ENCODE measurements at regions not wholly inside any gene's neighbourhood (a gene's known extent, or its start where the extent isn't known, plus 50 kb on each side); places are given as distances from the start of the nearest gene placed in this dataset.

DNA sequence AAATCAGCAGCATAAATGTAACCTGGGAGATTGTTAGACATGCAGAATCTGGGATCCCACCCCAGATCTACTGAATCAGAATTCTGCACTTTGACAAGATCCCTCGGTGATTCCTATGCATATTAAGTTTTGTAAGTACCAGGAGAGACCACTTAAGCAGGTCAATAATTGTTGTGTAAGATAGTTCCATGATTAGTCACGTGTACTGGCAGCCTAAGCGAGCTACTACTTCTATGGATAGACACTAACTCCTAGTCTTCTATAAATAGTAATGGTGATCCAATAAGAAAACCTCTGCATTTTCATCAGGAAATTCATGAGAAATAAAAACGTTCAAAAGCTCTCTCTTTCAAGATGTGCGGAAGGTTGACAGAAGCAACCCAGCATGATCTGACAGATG is 988.2 kb upstream of the CHAC2 start:
- Mint-ChIP-seq H3K4me1 (no peaks in the 10 kb centered on the region), H3K27ac (no peak overlapping the region), H3K36me3 (ENCODE audit: low read depth) (no peaks in the 10 kb centered on the region), H3K9me3 (no peaks in the 10 kb centered on the region), H3K4me3 (no peak overlapping the region), H3K27me3 (ENCODE audit: low read depth, poor library complexity) (no peaks in the 10 kb centered on the region)
- TF ChIP-seq, protein P1, sequence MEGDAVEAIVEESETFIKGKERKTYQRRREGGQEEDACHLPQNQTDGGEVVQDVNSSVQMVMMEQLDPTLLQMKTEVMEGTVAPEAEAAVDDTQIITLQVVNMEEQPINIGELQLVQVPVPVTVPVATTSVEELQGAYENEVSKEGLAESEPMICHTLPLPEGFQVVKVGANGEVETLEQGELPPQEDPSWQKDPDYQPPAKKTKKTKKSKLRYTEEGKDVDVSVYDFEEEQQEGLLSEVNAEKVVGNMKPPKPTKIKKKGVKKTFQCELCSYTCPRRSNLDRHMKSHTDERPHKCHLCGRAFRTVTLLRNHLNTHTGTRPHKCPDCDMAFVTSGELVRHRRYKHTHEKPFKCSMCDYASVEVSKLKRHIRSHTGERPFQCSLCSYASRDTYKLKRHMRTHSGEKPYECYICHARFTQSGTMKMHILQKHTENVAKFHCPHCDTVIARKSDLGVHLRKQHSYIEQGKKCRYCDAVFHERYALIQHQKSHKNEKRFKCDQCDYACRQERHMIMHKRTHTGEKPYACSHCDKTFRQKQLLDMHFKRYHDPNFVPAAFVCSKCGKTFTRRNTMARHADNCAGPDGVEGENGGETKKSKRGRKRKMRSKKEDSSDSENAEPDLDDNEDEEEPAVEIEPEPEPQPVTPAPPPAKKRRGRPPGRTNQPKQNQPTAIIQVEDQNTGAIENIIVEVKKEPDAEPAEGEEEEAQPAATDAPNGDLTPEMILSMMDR (IDR thresholded peaks at IDR 0.05), result no peak
- DNase-seq, result no peak

DNA sequence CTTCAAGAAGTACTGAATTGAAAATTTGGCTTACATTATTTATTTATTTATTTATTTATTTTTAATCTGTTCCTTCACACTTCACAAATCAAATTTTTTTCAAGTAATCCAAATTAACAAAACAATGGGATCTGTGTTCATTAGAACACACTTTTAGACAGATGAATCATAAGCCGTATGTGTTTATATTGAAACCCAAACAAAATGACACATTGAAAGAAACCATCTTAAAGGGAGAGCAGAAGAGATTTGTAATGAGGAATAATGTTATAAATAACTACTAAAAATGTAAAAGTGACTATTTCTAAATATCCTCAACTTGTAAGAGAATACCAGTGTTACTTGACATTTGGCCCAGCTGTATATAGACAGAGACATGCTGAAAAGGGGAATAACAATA is 991.0 kb upstream of the CHAC2 start:
- H3K4me3 Mint-ChIP-seq, result no peak overlapping the region

DNA sequence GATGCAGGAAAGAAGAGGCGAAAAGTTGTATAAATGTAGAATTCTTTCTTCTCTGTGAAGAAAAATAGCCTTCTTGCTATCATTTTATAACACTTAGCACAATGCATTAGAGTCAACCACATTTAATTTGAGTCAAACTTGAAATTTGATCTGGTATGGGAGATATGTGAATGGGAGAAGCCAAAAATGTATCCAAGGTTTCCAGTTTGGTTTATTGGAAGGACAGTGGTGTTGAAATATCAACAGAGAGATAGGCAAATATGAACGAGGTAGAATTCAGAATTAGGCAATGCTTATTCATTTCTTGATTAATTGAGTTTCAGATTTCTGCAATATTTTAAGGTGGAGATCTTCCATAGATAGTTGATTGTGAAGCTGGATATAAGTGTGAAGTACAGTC is 991.9 kb upstream of the CHAC2 start:
- no peak overlapping the region for H3K4me3 Mint-ChIP-seq
- no peaks in the 10 kb centered on the region for H3K27me3 Mint-ChIP-seq (ENCODE audit: low read depth, poor library complexity)
- no peak for DNase-seq
- no peaks in the 10 kb centered on the region for H3K36me3 Mint-ChIP-seq (ENCODE audit: low read depth)
- TF ChIP-seq, protein P1 (IDR thresholded peaks at IDR 0.05), result no peak
- H3K27ac Mint-ChIP-seq, result no peak overlapping the region
- H3K4me1 Mint-ChIP-seq, result no peaks in the 10 kb centered on the region
- peaks cover 3% of the 10 kb centered on the region for H3K9me3 Mint-ChIP-seq

More for the DNA sequence above, 991.0 kb upstream of the CHAC2 start:
- H3K36me3 Mint-ChIP-seq (ENCODE audit: low read depth), result no peaks in the 10 kb centered on the region
- no peak overlapping the region for H3K27ac Mint-ChIP-seq
- H3K9me3 Mint-ChIP-seq, result no peaks in the 10 kb centered on the region
- no peaks in the 10 kb centered on the region for H3K27me3 Mint-ChIP-seq (ENCODE audit: low read depth, poor library complexity)
- DNase-seq, result no peak
- no peaks in the 10 kb centered on the region for H3K4me1 Mint-ChIP-seq
- TF ChIP-seq, protein P1 (IDR thresholded peaks at IDR 0.05), result no peak

DNA sequence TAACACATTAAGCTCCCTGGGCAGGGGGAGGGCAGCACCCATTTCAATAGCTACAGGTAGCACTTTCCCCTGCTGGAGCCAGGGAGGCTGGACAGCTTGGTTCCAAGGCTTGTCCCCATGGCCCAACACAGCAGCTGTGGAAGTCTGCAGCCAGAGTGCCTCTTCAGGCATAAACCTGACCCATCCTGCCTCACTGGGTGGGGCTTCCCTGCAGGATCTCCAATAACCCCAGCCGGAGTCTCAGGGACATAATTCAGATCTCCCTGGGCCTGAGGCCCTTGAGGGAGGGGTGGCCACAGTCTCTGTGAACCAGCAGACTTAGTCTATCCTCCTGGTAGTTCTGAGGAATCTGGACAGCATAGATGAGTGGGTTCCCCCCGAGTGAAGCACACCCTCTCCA is 1001.9 kb upstream of the CHAC2 start:
- Mint-ChIP-seq H3K4me1 (no peaks in the 10 kb centered on the region), H3K36me3 (ENCODE audit: low read depth) (no peaks in the 10 kb centered on the region), H3K27ac (no peak overlapping the region), H3K4me3 (no peak overlapping the region), H3K27me3 (ENCODE audit: low read depth, poor library complexity) (no peaks in the 10 kb centered on the region), H3K9me3 (peaks cover 13% of the 10 kb centered on the region)
- TF ChIP-seq, protein P1 (IDR thresholded peaks at IDR 0.05), result no peak
- no peak for DNase-seq

DNA sequence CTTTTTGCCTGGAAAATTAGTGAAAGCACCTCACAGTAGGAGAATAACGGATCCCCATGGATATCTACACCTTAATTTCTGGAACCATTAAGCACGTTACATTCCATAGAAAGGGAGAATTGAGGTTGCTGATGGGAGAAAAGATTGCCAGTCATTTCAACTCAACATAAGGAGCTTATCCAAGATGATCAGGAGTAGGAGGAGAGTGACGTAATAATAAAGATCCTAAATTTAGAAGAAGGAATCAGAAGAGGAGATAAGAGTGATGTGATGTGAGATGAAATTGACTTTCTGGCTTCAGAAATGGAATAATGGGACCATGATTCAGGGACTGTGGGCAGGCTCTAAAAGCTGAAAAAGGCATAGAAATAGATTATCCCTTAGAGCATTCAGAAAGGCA is 1017.8 kb upstream of the CHAC2 start:
- peaks cover 11% of the 10 kb centered on the region for H3K4me1 Mint-ChIP-seq
- H3K27me3 Mint-ChIP-seq (ENCODE audit: low read depth, poor library complexity), result no peaks in the 10 kb centered on the region
- H3K27ac Mint-ChIP-seq, result no peak overlapping the region
- no peak overlapping the region for H3K4me3 Mint-ChIP-seq
- H3K36me3 Mint-ChIP-seq (ENCODE audit: low read depth), result no peaks in the 10 kb centered on the region
- DNase-seq, result no peak
- TF ChIP-seq, protein P1 (IDR thresholded peaks at IDR 0.05), result no peak
- H3K9me3 Mint-ChIP-seq, result peaks cover 30% of the 10 kb centered on the region

DNA sequence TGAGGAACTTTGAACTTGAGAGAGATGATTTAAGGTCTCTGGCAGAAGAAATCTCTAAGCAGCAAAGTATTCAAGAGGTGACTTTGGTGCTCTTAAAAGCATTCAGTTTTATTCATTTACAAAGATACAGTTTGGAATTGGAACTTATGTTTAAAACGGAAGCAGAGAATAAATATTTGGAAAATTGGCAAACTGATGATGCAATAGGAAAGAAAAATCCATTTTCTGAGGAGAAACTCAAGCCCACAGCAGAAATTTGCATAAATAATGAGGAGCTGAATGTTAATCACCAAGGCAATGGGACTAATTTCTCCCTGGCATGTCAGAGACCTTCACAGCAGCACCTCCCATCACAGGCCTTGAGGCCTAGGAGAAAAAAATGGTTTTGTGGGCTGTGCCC is 1022.5 kb upstream of the CHAC2 start:
- TF ChIP-seq, protein P1 (IDR thresholded peaks at IDR 0.05), result no peak
- H3K4me1 Mint-ChIP-seq, result no peaks in the 10 kb centered on the region
- peaks cover 34% of the 10 kb centered on the region for H3K9me3 Mint-ChIP-seq
- H3K27ac Mint-ChIP-seq, result no peak overlapping the region
- no peak overlapping the region for H3K4me3 Mint-ChIP-seq
- H3K36me3 Mint-ChIP-seq (ENCODE audit: low read depth), result no peaks in the 10 kb centered on the region
- H3K27me3 Mint-ChIP-seq (ENCODE audit: low read depth, poor library complexity), result no peaks in the 10 kb centered on the region
- DNase-seq, result no peak
